Kidney (tissue), 13 donors: ENCODE measurements at regions not wholly inside any gene's neighbourhood (a gene's known extent, or its start where the extent isn't known, plus 50 kb on each side); places are given as distances from the start of the nearest gene placed in this dataset.

Source experiments
- DNase-seq, 5 donors: peaks; one replicate each; pipeline ENCODE4 v3.0.0-alpha.2; 2013 to 2020
- FAIRE-seq: peaks from 2 replicates; lab custom pipeline; 2012; peaks lifted over from hg19 to GRCh38; lab: Jason Lieb, UNC
- H3K27ac ChIP-seq, 2 donors: one replicate each; pipeline ENCODE4 v1.7.0; 2013; ENCODE audit warnings: low read depth in 2 of 2, low read length in 2 of 2, inconsistent platforms in 1 of 2
- H3K27me3 ChIP-seq: one replicate; pipeline ENCODE4 v1.7.1; 2013; ENCODE audit warnings: low read length, inconsistent platforms; ENCODE audit not compliant: control insufficient read depth, insufficient read depth
- H3K36me3 ChIP-seq, 3 donors: one replicate each; pipeline versions ENCODE4 v1.7.0 to v1.7.1; 2013; ENCODE audit warnings: low read length in 3 of 3, control low read depth in 1 of 3, inconsistent platforms in 1 of 3; ENCODE audit not compliant: insufficient read depth in 3 of 3, control insufficient read depth in 2 of 3
- H3K4me1 ChIP-seq, 3 donors: one replicate each; pipeline versions ENCODE4 v1.7.0 to v1.7.1; 2013; ENCODE audit warnings: low read length in 3 of 3, inconsistent platforms in 1 of 3, low read depth in 1 of 3; ENCODE audit not compliant: control insufficient read depth in 2 of 3, insufficient read depth in 2 of 3
- H3K4me3 ChIP-seq, 3 donors: one replicate each; pipeline versions ENCODE4 v1.7.0 to v1.8.1; 2013; ENCODE audit warnings: low read length in 3 of 3, control low read depth in 1 of 3, inconsistent platforms in 1 of 3
- H3K9ac ChIP-seq, 3 donors: one replicate each; pipeline versions ENCODE4 v1.7.0 to v1.7.1; 2013; ENCODE audit warnings: low read length in 3 of 3, control low read depth in 1 of 3, inconsistent platforms in 1 of 3
- H3K9me3 ChIP-seq, 3 donors: one replicate each; pipeline versions ENCODE4 v1.7.0 to v1.7.1; 2013; ENCODE audit warnings: low read length in 3 of 3, control low read depth in 1 of 3, inconsistent platforms in 1 of 3; ENCODE audit not compliant: control insufficient read depth in 2 of 3, insufficient read depth in 1 of 3
- CTCF ChIP-seq: IDR thresholded peaks from 3 replicates; pipeline ENCODE4 v1.5.1; 2012; ENCODE audit warnings: mild to moderate bottlenecking, moderate library complexity, borderline replicate concordance; ENCODE audit not compliant: insufficient read depth; ENCODE audit errors: extremely low read depth
- intact Hi-C: fragments of 100-400 bp; cut with DNase I; formaldehyde crosslinking; loops from one replicate; pipeline ENCODE4 v1.11.1; 2022
- donor health status: control.
- donor health status: control.
- donor health status: control.
- donor health status: control.
- donor health status: control.
- donor health status: DM: yes; HTN: yes; CAD: no.
- donor health status: Normal renal cell carcinoma (clear cell type).

- H3K4me1 ChIP-seq: no peaks in the 10 kb centered on the region
These were observed 304.1 kb upstream of the RND3 start for GRCh38 chr2:150791567-150791966.

GRCh38 chr2:150789376-150789905 lies 302.0 kb upstream of the RND3 start:
- H3K27ac ChIP-seq: no peak overlapping the region
- no peaks in the 10 kb centered on the region for H3K36me3 ChIP-seq
- peaks cover 0 to 4% (median 0%) of the 10 kb centered on the region in 3 donors for H3K9me3 ChIP-seq
- no peaks in the 10 kb centered on the region for H3K4me1 ChIP-seq
- H3K4me3 ChIP-seq: no peak overlapping the region
- DNase-seq (no peak), FAIRE-seq (no peak)
- TF ChIP-seq CTCF: no peak
- intact Hi-C loops: no loop called here
- no peaks in the 10 kb centered on the region for H3K27me3 ChIP-seq
- no peak overlapping the region for H3K9ac ChIP-seq

More at GRCh38 chr2:150791567-150791966, 304.1 kb upstream of the RND3 start:
- FAIRE-seq (no peak), DNase-seq (no peak)
- Histone ChIP-seq H3K27ac (no peak overlapping the region), H3K4me3 (no peak overlapping the region), H3K27me3 (no peaks in the 10 kb centered on the region), H3K9me3 (peaks cover 0 to 4% (median 0%) of the 10 kb centered on the region in 3 donors), H3K36me3 (no peaks in the 10 kb centered on the region), H3K9ac (no peak overlapping the region)
- TF ChIP-seq CTCF: no peak
- intact Hi-C loops: no loop called here

GRCh38 chr2:150788426-150789140 lies 301.1 kb upstream of the RND3 start:
- Histone ChIP-seq H3K4me1 (no peaks in the 10 kb centered on the region), H3K9me3 (peaks cover 0 to 4% (median 0%) of the 10 kb centered on the region in 3 donors), H3K27me3 (no peaks in the 10 kb centered on the region), H3K4me3 (no peak overlapping the region), H3K9ac (no peak overlapping the region), H3K27ac (no peak overlapping the region), H3K36me3 (no peaks in the 10 kb centered on the region)
- no peak for DNase-seq
- intact Hi-C loops: no loop called here
- FAIRE-seq: no peak
- TF ChIP-seq CTCF: no peak
